ENCODE measurements at regions not wholly inside any gene's neighbourhood (a gene's known extent, or its start where the extent isn't known, plus 50 kb on each side); places are given as distances from the start of the nearest gene placed in this dataset.

DNA sequence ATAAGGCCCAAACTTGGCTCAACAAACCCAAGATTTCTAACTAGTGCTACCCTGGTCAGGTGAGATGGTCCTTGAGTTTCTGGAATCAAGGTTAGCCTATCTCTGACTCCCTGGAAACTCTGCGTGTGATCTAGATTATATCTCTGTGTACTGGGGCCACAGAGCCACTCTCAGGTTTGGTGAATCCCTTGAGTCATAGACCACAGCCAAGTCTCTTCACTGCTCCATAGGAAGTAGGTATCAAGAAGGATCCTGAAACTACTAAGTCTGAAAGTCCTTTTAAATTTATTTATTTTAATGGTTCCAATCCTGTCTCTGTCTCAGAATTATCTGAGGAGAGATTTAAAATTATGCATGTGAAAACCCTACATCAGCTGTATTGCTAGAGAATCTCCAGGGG lies 99.1 kb downstream of the TUSC7 start:
- TF ChIP-seq, protein P1, sequence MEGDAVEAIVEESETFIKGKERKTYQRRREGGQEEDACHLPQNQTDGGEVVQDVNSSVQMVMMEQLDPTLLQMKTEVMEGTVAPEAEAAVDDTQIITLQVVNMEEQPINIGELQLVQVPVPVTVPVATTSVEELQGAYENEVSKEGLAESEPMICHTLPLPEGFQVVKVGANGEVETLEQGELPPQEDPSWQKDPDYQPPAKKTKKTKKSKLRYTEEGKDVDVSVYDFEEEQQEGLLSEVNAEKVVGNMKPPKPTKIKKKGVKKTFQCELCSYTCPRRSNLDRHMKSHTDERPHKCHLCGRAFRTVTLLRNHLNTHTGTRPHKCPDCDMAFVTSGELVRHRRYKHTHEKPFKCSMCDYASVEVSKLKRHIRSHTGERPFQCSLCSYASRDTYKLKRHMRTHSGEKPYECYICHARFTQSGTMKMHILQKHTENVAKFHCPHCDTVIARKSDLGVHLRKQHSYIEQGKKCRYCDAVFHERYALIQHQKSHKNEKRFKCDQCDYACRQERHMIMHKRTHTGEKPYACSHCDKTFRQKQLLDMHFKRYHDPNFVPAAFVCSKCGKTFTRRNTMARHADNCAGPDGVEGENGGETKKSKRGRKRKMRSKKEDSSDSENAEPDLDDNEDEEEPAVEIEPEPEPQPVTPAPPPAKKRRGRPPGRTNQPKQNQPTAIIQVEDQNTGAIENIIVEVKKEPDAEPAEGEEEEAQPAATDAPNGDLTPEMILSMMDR (IDR thresholded peaks at IDR 0.05; ENCODE audit: control extremely low read depth, extremely low read depth, low read depth, missing control alignments): no peak
- ChIA-PET POLR2A (no interaction called here), CTCF (interaction anchor here (1.9 kb wide), 1 partner anchor 38 kb away, joined by 5 read pairs; no protein-coding TSS in a partner anchor)
- no peak for DNase-seq (ENCODE audit: extremely low spot score)

DNA sequence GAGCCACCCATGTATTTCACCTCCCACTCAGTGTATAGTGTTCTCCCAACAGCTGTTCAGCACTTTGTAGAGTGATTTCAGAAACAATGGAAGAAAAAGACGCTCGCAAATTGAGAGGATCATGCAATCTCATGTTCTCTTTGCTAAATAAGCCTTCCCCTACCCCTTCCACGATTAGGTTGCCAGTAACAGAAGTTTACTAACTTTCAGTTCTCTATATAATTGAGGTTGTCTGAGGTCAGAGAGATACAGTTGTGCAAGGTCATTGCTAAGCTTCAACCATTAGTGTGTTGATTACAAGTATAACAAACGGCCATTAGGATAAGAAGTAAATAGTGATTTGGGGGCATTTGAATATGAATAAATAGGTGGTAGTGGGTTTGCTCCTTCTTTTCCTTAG lies 99.6 kb downstream of the TUSC7 start:
- TF ChIP-seq, protein P1 (IDR thresholded peaks at IDR 0.05; ENCODE audit: control extremely low read depth, extremely low read depth, low read depth, missing control alignments): no peak
- ChIA-PET POLR2A (no interaction called here), CTCF (interaction anchor here (1.7 to 1.9 kb wide), 2 partner anchors 11 to 39 kb away, joined by 4 to 5 read pairs; no protein-coding TSS in a partner anchor)
- no peak for DNase-seq (ENCODE audit: extremely low spot score)

DNA sequence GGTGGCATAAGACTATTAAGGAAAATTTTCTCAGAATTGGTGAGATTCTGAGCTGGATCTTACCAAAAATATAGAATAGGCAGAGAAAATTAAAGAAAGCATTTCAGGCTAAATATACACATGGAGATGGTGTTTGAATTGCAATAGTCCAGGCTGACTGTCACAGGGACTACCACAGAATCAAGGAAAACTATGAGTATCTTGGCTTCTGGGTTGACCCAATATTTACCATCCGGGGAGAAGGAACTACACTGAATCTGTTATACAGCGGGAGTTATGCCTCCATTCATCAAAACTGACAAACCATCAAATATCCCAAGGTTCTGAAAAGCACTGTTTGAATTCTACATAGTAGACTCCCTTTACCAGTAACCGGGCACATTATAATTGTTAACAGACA lies 102.2 kb downstream of the TUSC7 start:
- TF ChIP-seq, protein P1 (IDR thresholded peaks at IDR 0.05; ENCODE audit: control extremely low read depth, extremely low read depth, low read depth, missing control alignments): no peak
- ChIA-PET CTCF (no interaction called here), POLR2A (no interaction called here)
- DNase-seq (ENCODE audit: extremely low spot score): no peak

GRCh38 chr3:116812949-116813348 lies 103.4 kb downstream of the TUSC7 start:
- DNase-seq (ENCODE audit: extremely low spot score): no peak
- TF ChIP-seq, protein P1 (IDR thresholded peaks at IDR 0.05; ENCODE audit: control extremely low read depth, extremely low read depth, low read depth, missing control alignments): no peak
- CTCF ChIA-PET: interaction anchor here (0.9 to 1.4 kb wide), 2 partner anchors 15 to 17 kb away, joined by 3 read pairs; no protein-coding TSS in a partner anchor
- POLR2A ChIA-PET: no interaction called here

DNA sequence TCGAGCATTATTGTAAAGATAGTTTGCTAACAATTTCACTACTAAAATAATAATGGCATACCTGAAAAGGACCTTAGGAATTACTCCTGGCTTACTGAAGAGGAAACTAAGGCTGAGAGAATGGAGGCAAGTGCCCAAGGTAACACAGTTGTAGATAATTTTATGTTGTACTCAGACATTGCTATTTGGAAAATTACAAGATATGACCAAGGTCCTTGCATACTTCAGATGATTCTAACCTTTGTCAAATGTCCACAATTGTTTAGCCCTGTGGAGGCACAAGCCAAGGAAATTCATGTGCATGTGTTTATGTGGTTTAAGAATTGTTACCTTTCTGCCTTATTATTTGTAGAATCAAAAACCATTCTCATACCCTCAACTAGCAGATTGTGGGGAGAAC lies 105.7 kb downstream of the TUSC7 start:
- TF ChIP-seq, protein P1 (IDR thresholded peaks at IDR 0.05; ENCODE audit: control extremely low read depth, extremely low read depth, low read depth, missing control alignments): no peak
- CTCF ChIA-PET: no interaction called here
- DNase-seq (ENCODE audit: extremely low spot score): no peak
- POLR2A ChIA-PET: no interaction called here

DNA sequence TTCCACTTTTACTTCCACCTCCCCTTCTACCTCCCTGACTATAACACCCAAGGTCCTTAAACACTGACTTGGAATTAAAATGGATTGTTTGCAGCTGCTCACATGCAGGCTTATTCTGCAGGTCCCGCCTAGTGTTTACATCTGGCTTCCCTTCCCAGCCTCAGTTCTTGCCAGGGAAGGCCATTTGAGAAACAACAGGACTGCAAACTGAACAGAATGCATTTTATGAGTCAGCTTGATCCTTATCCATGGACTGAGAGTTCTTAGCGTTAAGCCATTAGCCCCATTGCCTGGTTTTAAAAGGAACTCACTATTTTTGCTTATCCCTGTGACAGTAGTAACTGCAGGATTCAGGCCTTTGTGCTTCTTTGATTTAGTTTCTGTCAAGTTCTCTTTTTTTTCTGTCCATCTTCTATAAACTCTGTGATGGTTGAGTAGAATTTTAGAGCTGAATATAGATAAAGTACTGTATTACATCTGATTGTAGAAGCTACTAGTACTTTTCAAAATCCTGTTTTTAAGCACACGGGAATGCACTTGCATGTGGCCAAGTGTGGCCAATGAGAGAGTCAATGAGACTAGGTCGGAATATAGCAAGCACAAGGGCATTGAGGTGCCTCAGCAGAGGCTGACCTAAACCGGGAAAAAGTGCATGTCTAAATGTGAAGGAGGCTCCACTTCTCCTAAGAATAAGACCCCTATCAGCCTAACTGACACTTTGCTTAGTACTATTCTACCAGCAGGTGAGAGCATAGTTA lies 106.4 kb downstream of the TUSC7 start:
- POLR2A ChIA-PET: no interaction called here
- DNase-seq (ENCODE audit: extremely low spot score): no peak
- CTCF ChIA-PET: interaction anchor here (1.1 kb wide), 1 partner anchor 46 kb away, joined by 3 read pairs; no protein-coding TSS in a partner anchor
- TF ChIP-seq, protein P1 (IDR thresholded peaks at IDR 0.05; ENCODE audit: control extremely low read depth, extremely low read depth, low read depth, missing control alignments): no peak
